ENCODE measurements at regions not wholly inside any gene's neighbourhood (a gene's known extent, or its start where the extent isn't known, plus 50 kb on each side); places are given as distances from the start of the nearest gene placed in this dataset.

DNA sequence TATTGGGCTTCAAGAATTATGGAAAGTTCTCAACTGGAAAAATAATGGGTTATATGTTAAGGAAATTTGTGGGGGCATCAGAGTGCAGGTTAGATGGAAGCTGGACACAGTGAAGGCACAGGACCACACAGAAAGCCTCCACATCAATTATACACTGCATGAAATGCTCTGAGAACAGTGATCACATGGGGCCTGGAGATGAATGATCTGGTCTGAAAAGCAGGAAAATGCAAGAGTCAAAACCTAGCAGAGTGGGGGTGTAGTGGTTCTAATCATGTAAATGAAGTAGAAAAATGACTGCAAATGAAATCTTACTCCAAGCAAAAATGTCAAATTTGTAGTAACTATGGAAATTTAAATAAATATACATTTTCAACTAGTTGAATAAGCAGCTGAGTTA is 123.6 kb downstream of the TUSC7 start:
- TF ChIP-seq EZH2 (IDR thresholded peaks at IDR 0.05; ENCODE audit: borderline replicate concordance, low read depth, low read length, severe bottlenecking), result no peak
- TF ChIP-seq, protein P1, sequence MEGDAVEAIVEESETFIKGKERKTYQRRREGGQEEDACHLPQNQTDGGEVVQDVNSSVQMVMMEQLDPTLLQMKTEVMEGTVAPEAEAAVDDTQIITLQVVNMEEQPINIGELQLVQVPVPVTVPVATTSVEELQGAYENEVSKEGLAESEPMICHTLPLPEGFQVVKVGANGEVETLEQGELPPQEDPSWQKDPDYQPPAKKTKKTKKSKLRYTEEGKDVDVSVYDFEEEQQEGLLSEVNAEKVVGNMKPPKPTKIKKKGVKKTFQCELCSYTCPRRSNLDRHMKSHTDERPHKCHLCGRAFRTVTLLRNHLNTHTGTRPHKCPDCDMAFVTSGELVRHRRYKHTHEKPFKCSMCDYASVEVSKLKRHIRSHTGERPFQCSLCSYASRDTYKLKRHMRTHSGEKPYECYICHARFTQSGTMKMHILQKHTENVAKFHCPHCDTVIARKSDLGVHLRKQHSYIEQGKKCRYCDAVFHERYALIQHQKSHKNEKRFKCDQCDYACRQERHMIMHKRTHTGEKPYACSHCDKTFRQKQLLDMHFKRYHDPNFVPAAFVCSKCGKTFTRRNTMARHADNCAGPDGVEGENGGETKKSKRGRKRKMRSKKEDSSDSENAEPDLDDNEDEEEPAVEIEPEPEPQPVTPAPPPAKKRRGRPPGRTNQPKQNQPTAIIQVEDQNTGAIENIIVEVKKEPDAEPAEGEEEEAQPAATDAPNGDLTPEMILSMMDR (IDR thresholded peaks at IDR 0.05; ENCODE audit: borderline replicate concordance, extremely low read depth, low read length, poor library complexity, severe bottlenecking), result no peak
